ENCODE measurements at regions not wholly inside any gene's neighbourhood (a gene's known extent, or its start where the extent isn't known, plus 50 kb on each side); places are given as distances from the start of the nearest gene placed in this dataset.

DNA sequence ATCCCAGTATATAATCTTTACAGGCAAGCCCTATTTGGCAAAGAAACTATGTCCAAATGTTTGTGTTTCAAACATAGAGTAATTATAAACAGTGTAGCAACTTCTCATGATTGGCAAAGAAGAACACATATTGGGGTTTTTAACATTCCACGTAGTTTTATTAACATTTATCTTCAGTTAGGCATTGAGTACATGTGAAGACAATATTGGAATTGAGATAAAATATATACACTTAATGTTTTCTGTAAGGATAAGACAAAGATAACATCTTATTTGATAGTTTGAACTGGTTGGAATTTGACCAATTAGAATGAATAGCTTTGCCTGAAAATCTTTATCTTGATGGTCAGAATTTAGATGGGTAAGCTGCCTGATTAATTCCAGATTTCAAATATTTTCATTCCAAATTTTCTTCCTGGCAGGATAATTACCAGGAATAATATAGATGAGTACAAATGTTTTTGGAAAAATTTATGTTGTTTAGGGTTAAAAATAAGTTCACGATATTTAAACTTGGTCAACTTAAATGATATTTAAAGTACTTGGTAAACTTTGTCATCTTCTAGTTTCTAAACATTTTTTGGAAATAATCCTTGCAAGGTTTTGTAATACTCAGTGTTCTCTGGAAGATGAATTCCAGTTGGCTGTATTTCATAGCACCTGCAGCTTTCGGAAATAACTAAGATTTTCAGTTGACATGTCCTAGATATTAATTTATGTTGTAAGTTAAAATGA is 536.5 kb upstream of the SPRY2 start:
- Histone ChIP-seq H3K4me1 (ENCODE audit: control insufficient read depth, extremely low read depth, insufficient read depth, low read length) (no peaks in the 10 kb centered on the region), H3K4me3 (replicated peaks in 1 of 3; ENCODE audit: insufficient read depth in 1 of 3, low read depth in 1 of 3, low read length in 3 of 3) (no peak overlapping the region), H3K27ac (ENCODE audit: insufficient read depth, low read depth, low read length) (no peak overlapping the region), H3K9me1 (replicated peaks; ENCODE audit: control insufficient read depth, extremely low read depth, insufficient read depth, low read length) (peaks cover 2% of the 10 kb centered on the region), H3K4me2 (ENCODE audit: insufficient read depth, low read length) (no peak overlapping the region), H3K9ac (replicated peaks; ENCODE audit: extremely low read depth, insufficient read depth, low read length) (no peak overlapping the region), H2AFZ (ENCODE audit: low read depth, low read length) (no peak overlapping the region), H4K20me1 (replicated peaks; ENCODE audit: control insufficient read depth, extremely low read depth, insufficient read depth, low read length) (no peaks in the 10 kb centered on the region), H3K79me2 (ENCODE audit: control insufficient read depth, insufficient read depth, low read length) (no peaks in the 10 kb centered on the region), H3K27me3 (ENCODE audit: control insufficient read depth in 2 of 2, insufficient read depth in 2 of 2, low read length in 2 of 2) (no peaks in the 10 kb centered on the region), H3K9me3 (replicated peaks; ENCODE audit: control insufficient read depth, insufficient read depth, low read length) (no peaks in the 10 kb centered on the region), H3K36me3 (ENCODE audit: control insufficient read depth in 2 of 2, extremely low read depth in 1 of 2, insufficient read depth in 2 of 2, low read length in 2 of 2) (no peaks in the 10 kb centered on the region)
- dilution Hi-C loops (cut with MboI; ENCODE audit: extremely low pct_ligation_motif_present, low sequenced_read_pairs) (no loop called here), intact Hi-C loops (cut with micrococcal nuclease) (no loop called here)
- ChIA-PET POLR2A (no interaction called here), CTCF (no interaction called here)
- no TSS peak for BruUV-seq (replicated peaks)
- no peak for TF ChIP-seq POLR2A (IDR thresholded peaks at IDR 0.05; ENCODE audit: low read depth, low read length)
- no peak for TF ChIP-seq POLR2AphosphoS5 (IDR thresholded peaks at IDR 0.05; ENCODE audit: insufficient read depth, low read depth, low read length)
- no peak for TF ChIP-seq MYC (IDR thresholded peaks at IDR 0.05; ENCODE audit: low read depth, low read length)
- no peak for TF ChIP-seq GATA2 (IDR thresholded peaks at IDR 0.05; ENCODE audit: insufficient read depth, insufficient read length, low read depth, low read length)
- no peak for TF ChIP-seq FOS (IDR thresholded peaks at IDR 0.05; ENCODE audit: borderline replicate concordance, insufficient read depth, low read length)
- TF ChIP-seq EZH2 (IDR thresholded peaks at IDR 0.05; ENCODE audit: borderline replicate concordance, low read depth, low read length, severe bottlenecking), result no peak
- TF ChIP-seq, protein P1, sequence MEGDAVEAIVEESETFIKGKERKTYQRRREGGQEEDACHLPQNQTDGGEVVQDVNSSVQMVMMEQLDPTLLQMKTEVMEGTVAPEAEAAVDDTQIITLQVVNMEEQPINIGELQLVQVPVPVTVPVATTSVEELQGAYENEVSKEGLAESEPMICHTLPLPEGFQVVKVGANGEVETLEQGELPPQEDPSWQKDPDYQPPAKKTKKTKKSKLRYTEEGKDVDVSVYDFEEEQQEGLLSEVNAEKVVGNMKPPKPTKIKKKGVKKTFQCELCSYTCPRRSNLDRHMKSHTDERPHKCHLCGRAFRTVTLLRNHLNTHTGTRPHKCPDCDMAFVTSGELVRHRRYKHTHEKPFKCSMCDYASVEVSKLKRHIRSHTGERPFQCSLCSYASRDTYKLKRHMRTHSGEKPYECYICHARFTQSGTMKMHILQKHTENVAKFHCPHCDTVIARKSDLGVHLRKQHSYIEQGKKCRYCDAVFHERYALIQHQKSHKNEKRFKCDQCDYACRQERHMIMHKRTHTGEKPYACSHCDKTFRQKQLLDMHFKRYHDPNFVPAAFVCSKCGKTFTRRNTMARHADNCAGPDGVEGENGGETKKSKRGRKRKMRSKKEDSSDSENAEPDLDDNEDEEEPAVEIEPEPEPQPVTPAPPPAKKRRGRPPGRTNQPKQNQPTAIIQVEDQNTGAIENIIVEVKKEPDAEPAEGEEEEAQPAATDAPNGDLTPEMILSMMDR (IDR thresholded peaks at IDR 0.05; ENCODE audit: extremely low read depth in 1 of 2, insufficient read depth in 1 of 2, low read depth in 1 of 2, low read length in 2 of 2), result no peak
- no peak for TF ChIP-seq JUN (IDR thresholded peaks at IDR 0.05; ENCODE audit: borderline replicate concordance, insufficient read depth, insufficient read length, low read depth)
- TF ChIP-seq, protein P2, sequence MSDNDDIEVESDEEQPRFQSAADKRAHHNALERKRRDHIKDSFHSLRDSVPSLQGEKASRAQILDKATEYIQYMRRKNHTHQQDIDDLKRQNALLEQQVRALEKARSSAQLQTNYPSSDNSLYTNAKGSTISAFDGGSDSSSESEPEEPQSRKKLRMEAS (IDR thresholded peaks at IDR 0.05; ENCODE audit: insufficient read depth, insufficient read length), result no peak
- no peak for FAIRE-seq
- no peak for DNase-seq (ENCODE audit: low read depth, low spot score)

All from endothelial cell of umbilical vein (primary cell).